Stromal cell of bone marrow (primary cell): ENCODE measurements at regions not wholly inside any gene's neighbourhood (a gene's known extent, or its start where the extent isn't known, plus 50 kb on each side); places are given as distances from the start of the nearest gene placed in this dataset.
A peak's percentile ranks its signal among the peaks of the same experiment; 100 is the strongest.

Source experiments
- DNase-seq: peaks from one replicate; pipeline ENCODE4 v3.0.0-alpha.2; 2012; ENCODE audit warnings: low read depth

DNA sequence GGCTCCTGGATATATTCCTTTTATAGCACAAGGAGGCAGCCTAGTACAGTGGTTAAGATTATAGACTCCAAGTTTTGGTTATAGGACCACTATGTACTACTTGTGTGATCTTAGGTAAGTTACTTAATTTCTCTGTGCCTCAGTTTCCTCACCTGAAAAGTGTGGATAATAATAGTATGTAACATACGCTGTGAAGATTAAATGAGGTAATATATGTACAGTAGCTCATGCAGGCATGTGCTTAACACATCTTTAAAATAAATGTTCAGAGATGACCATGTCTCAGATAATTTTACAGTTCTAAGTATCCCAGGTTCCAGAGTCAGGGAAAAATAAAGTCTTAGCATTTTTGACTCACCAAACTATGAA is 55.7 kb upstream of the TRABD2B start:
- no peak for DNase-seq

DNA sequence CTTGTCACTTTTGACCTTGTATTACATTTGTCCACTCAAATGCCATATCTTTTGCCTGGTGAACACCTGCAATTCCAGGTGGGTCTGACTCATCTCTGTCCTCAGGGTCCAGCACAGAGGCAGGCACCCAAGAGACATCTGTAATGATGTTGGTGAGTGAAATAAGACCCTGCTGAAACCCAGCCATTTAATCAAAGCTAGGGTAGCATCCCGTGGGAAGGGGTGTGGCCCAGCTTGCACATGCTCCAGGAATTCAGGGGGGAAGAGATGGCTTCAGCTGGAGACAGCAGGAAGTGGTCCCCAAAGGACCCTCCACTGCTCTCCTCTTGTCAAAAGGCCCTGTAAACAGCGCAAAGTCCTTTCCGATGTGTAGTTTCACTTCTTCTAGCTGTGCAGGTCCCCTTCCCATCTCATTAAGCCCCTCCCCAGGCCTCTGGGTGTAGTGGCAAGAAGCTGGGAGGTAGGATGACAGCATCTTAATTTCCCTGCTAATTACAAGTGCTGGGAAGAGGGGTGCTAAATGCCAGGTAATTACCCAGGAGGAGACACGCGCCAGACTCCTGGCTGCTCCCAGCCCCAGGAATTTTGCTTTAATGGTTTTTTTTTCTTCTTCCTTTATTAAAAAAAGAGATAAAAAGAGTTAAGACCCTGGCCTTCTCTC is 54.4 kb upstream of the TRABD2B start:
- DNase-seq, result no peak

DNA sequence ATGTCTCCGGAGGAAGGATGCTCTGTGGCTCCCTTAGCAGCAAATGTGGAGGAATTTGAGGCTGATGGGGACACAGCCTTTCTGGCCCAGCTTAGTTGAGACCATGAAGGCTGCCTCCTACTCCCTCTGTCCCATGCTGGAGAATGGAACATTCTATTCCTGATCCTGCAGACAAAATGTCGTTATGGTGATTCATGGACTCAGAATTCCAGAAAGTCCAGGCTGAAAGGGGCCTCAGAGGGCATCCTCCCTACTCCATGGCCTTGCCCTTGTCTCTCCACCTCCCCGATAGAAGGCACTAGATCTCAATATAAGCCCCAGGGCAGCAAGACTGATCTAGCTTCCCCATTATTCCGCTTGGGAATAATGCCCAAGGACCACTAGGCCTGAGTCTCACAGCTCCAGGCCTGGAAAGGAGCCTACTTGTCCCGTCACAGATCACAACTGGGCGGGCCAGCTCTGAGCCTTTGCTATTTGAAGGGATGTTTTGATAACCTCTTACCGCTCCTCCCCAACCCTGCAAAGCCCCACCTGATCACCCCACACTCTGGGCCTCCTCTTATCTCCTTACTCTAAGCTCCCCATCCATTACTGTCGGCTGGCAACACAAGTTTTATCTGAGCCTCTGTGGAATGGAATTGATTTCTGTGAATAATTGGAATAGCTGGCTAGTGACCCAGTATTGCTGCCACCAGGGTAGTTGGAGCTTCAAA is 52.8 kb upstream of the TRABD2B start:
- no peak for DNase-seq

DNA sequence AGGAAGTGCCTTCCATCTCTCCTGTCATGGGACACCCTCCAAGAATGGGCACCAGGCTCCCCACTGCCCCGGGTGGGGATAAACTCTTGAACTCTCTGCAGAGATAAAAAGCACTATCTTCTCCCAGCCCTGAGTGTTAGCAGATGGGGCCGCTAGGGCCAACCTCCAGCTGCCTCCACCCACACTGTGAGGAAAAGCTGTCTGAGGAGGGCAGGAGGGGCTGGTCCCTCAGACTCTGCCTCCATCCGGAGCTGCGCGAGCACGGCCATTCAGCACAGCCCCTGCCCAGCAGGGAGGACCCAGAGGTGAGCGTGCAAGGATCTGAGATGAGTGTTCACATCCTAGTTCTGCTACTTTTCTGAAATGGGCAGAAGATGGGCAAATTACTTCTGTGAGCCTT is 51.8 kb upstream of the TRABD2B start:
- DNase-seq, result no peak

DNA sequence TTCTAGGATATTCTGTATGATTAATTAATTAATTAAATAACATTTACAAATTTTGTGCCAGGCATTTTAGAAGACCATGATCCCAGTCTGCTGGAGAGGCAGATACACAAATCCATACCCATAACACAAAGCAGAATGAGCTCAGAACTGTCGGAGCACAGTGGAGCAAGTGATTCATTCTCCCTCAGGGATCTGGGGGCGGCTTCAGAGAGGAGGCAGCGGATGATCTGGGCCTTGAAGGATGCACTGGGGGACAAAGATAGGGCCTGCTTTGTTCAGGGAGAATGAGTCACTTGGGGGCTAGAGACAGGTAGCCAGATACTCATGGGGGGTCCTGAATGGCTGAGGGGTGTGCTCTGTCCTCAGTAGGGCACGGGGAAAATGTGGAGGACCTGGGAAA is 50.9 kb upstream of the TRABD2B start:
- peak; percentile 87 for DNase-seq

DNA sequence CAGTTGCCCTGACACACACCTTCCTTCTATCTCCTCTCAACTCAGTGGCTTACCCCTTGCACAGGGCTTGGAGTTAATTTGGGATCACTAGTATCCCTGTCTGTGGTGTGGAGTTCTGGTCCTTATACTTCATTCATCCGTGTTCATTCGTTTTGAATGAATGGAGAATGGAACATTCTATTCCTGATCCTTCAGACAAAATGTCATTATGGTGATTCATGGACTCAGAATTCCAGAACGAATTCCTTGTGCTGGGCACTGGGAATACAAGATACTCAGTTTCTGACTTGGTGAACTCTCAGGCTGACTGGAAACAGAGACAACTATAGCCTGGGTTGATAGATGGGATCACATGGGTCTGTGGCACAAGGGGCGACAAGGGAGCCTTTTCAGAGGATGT is 49.9 kb upstream of the TRABD2B start:
- DNase-seq, result no peak
